ENCODE measurements at regions not wholly inside any gene's neighbourhood (a gene's known extent, or its start where the extent isn't known, plus 50 kb on each side); places are given as distances from the start of the nearest gene placed in this dataset.

DNA sequence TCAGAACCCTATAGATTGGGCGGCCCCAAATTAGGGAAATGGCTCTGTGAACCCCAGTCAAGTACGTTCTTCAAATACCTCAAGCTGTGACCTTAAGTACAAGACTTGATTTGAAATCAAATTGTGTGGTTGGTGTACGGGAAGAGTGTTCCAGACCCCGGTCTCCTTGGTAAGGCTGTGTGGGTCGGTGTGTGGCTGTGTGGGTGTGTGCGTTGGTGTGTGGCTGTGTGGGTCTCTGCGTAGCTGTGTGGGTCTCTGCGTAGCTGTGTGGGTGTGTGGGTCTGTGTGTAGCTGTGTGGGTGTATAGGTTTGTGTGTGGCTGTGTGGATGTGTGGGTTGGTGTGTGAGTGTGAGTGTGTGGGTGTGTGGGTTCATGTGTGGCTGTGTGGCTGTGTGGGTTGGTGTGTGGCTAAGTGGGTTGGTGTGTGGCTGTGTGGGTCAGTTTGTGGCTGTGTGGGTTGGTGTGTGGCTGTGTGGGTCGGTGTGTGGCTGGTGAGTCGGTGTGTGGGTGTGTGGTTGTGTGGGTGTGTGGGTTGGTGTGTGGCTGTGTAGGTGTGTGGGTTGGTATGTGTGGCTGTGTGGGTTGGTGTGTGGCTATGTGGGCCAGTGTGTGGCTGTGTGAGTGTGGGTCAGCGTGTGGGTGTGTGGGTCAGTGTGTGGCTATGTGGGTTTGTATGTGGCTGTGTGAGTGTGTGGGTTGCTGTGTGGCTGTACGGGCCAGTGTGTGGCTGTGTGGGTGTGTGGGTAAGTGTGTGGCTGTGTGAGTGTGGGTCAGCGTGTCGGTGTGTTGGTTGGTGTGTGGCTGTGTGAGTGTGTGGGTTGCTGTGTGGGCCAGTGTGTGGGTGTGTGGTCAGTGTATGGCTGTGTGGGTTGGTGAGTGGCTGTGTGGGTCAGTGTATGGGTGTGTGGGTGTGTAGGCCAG is 238.7 kb upstream of the ZFHX3 start:
- Mint-ChIP-seq H3K4me1 (no peaks in the 10 kb centered on the region), H3K27me3 (no peaks in the 10 kb centered on the region), H3K9me3 (no peaks in the 10 kb centered on the region), H3K4me3 (no peak overlapping the region), H3K27ac (no peak overlapping the region), H3K36me3 (no peaks in the 10 kb centered on the region)
- DNase-seq, result no peak
- POLR2A ChIA-PET, result no interaction called here
- no peak for ATAC-seq (ENCODE audit: low read depth)

DNA sequence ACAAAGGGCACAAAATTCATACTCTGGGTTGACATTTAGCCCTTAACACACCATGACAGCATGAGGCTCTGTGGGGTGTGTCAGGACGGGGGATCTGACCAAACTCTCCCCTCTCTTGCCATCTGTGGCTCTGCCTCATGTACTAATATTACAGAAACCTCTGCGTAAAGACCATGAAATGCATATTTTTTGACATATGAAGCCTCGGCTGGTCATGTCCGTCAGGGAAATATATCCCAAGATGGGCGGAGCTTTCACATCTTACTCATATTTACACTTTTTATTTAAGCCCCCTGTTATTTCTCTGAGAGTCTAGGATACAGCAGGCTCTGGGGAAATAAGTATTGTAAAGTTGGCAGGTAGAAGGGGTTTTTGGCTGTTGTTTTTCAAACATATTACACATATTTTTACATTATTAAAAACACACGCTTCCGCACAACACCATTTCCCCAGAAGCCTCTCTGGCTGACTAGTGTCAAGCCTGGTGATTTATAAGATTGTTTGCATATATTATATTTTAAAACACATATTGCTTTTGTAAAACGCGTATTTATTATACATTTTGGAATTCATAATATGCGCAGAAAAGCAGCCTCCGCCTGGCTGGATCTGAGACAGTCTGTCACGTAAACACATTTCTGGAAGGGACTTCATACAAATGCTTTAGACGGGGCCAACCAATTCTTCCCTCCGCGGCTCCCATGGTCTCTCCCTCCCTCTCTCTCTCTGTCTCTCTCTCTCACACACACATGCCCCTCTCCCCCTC is 237.7 kb upstream of the ZFHX3 start:
- Mint-ChIP-seq H3K27ac (no peak overlapping the region), H3K36me3 (no peaks in the 10 kb centered on the region), H3K4me1 (no peaks in the 10 kb centered on the region), H3K27me3 (no peaks in the 10 kb centered on the region), H3K9me3 (no peaks in the 10 kb centered on the region), H3K4me3 (no peak overlapping the region)
- ATAC-seq (ENCODE audit: low read depth) (no peak), DNase-seq (no peak)
- POLR2A ChIA-PET, result no interaction called here

GRCh38 chr16:73280388-73280787 is 232.5 kb upstream of the ZFHX3 start:
- Mint-ChIP-seq H3K27me3 (no peaks in the 10 kb centered on the region), H3K4me1 (no peaks in the 10 kb centered on the region)

DNA sequence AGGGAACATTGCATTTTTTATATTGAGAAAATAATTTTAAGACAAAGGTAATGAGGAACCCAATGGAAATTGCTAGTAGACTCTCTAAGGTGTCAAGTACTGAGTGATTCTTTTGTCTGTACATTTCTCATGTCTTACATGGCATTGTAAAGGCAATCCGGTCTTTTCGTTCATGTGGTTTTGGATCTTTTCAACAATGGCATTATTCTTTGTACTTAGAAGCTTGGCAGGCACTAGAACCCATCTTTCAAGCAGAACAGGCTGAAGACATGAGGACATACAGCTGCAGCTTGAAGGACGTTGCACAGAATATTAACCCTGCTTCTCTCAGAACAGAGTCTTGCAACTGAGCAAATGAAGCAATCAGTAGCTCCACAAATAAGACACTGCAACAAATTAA is 231.5 kb upstream of the ZFHX3 start:
- no peak overlapping the region for H3K27ac Mint-ChIP-seq
- no peaks in the 10 kb centered on the region for H3K36me3 Mint-ChIP-seq
- H3K27me3 Mint-ChIP-seq, result no peaks in the 10 kb centered on the region
- H3K4me3 Mint-ChIP-seq, result no peak overlapping the region
- ATAC-seq (ENCODE audit: low read depth) (no peak), DNase-seq (no peak)
- POLR2A ChIA-PET, result no interaction called here
- peaks cover 1% of the 10 kb centered on the region for H3K9me3 Mint-ChIP-seq
- no peaks in the 10 kb centered on the region for H3K4me1 Mint-ChIP-seq

More at GRCh38 chr16:73280388-73280787, 232.5 kb upstream of the ZFHX3 start:
- POLR2A ChIA-PET, result no interaction called here
- ATAC-seq (ENCODE audit: low read depth), result no peak
- Mint-ChIP-seq H3K36me3 (no peaks in the 10 kb centered on the region), H3K9me3 (peaks cover 1% of the 10 kb centered on the region), H3K4me3 (no peak overlapping the region), H3K27ac (no peak overlapping the region)
- DNase-seq, result no peak

- no peak overlapping the region for H3K4me3 Mint-ChIP-seq
- no peak overlapping the region for H3K27ac Mint-ChIP-seq
- POLR2A ChIA-PET, result no interaction called here
- no peaks in the 10 kb centered on the region for H3K4me1 Mint-ChIP-seq
- no peak for DNase-seq
- H3K9me3 Mint-ChIP-seq, result peaks cover 1% of the 10 kb centered on the region
- ATAC-seq (ENCODE audit: low read depth), result no peak
- H3K27me3 Mint-ChIP-seq, result no peaks in the 10 kb centered on the region
- no peaks in the 10 kb centered on the region for H3K36me3 Mint-ChIP-seq
These were observed 229.1 kb upstream of the ZFHX3 start for GRCh38 chr16:73277071-73277470.

DNA sequence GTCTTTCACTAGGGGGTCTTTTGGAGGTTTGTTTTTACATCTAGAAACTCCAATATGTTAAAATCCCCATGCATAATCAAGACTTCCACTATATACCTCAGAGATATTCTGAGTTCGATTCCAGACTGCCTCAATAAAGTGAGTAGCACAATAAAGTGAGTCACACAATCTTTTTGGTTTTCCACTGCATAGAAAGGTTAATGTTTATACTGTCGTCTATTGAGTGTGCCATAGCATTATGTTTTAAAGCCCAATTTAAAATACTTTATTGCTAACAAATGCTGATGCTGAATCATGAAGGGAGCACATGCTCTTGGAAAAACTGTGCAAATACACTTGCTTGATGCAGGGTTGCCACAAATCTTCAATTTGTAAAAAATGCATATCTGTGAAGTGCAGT is 227.5 kb upstream of the ZFHX3 start:
- DNase-seq (no peak), ATAC-seq (ENCODE audit: low read depth) (no peak)
- Mint-ChIP-seq H3K36me3 (no peaks in the 10 kb centered on the region), H3K4me1 (no peaks in the 10 kb centered on the region), H3K9me3 (peaks cover 1% of the 10 kb centered on the region), H3K27me3 (no peaks in the 10 kb centered on the region), H3K27ac (no peak overlapping the region), H3K4me3 (no peak overlapping the region)
- POLR2A ChIA-PET, result no interaction called here

DNA sequence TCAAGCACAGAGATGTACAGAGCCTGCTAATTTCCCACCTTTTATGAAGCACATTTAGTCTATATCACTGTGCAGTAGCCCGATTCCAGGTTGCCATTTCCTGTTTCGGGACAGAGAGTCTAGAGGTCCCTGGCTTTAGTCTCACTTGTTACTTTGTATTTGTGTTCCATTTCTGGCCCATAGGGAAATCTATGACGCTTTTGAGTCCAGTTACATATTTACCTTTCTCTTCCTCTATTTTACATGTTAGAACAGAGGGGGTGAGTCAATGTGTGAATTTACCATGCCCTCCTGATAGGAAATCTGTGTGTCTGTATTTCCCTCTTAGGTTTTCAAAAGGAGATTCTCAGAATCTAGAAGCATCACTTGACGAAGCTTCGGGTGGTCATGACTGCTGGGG is 227.1 kb upstream of the ZFHX3 start:
- POLR2A ChIA-PET, result no interaction called here
- H3K27me3 Mint-ChIP-seq, result no peaks in the 10 kb centered on the region
- H3K36me3 Mint-ChIP-seq, result no peaks in the 10 kb centered on the region
- H3K9me3 Mint-ChIP-seq, result peaks cover 1% of the 10 kb centered on the region
- H3K4me1 Mint-ChIP-seq, result no peaks in the 10 kb centered on the region
- H3K27ac Mint-ChIP-seq, result no peak overlapping the region
- no peak overlapping the region for H3K4me3 Mint-ChIP-seq
- ATAC-seq (ENCODE audit: low read depth) (no peak), DNase-seq (no peak)

DNA sequence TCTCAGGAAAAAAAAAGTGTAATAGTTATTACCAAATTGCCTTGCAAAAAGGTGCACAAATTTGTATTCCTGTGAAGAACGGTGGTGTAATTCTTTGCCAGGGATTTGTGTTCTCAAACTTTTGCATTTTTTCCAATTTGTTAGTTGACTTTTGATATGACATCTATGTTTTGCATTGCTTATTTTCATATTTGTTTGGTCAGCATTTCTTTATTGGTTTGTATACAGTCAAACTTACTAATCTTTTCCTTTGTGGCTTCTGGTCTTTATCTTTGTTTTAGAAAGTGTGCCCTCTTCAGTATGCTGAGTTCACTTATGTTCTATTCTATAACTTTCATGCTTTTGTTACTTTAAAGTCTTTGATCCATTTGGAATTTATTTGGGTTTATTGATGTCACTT is 226.2 kb upstream of the ZFHX3 start:
- POLR2A ChIA-PET, result no interaction called here
- ATAC-seq (ENCODE audit: low read depth) (no peak), DNase-seq (no peak)
- Mint-ChIP-seq H3K9me3 (peaks cover 1% of the 10 kb centered on the region), H3K4me1 (no peaks in the 10 kb centered on the region), H3K27ac (no peak overlapping the region), H3K27me3 (no peaks in the 10 kb centered on the region), H3K36me3 (no peaks in the 10 kb centered on the region), H3K4me3 (no peak overlapping the region)

DNA sequence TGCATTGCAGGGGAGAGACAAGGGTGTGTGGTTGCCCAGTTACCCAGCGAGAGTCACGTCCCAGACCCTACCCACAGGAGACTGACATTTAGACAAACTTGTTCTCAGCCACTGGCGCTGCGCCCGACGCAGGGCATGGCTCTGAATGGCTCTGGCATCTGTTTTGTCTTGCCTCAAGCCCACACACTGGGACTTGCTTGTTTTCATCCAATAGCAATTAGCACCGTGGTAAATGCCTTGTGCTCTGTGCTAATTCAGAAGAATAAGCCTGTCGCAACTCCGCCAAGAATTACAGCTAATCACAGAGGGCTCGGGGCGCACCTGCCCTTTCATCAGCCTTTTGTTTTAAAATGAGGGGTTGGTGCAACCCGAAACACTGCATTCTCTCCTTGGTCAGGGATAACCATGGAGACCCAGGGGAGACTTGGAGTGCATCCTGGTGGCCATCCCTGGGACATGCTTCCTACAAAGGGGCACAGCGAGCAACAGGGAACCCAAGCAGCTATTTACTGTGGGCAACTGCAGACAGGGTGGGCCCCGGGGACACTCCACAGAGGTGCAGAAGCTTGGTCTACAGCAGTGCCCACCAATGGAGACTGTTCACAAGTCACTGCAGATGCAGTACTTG is 220.6 kb upstream of the ZFHX3 start:
- Mint-ChIP-seq H3K27ac (no peak overlapping the region), H3K9me3 (peaks cover 2% of the 10 kb centered on the region), H3K4me3 (no peak overlapping the region), H3K27me3 (no peaks in the 10 kb centered on the region), H3K36me3 (no peaks in the 10 kb centered on the region), H3K4me1 (no peaks in the 10 kb centered on the region)
- POLR2A ChIA-PET, result no interaction called here
- ATAC-seq (ENCODE audit: low read depth), result no peak
- no peak for DNase-seq

DNA sequence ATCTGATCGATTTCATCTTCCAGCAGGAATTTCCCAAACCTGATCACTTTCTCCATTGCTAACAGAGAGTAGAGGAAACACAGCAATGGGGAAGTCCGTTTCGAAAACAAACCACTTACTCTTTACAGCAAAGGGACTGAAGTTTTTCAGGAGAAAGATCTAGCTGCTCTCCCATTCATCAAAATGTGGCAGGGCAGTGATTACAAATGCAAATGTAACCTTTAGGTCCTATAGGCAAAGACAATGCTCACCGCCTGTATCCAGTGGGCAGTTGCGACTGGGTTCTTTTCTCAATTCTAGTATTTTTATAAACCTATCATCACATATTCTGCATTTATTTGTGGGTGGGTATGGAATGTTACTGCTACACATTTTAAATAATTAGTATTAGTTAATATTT is 218.0 kb upstream of the ZFHX3 start:
- Mint-ChIP-seq H3K36me3 (no peaks in the 10 kb centered on the region), H3K4me3 (no peak overlapping the region), H3K9me3 (peaks cover 2% of the 10 kb centered on the region), H3K4me1 (no peaks in the 10 kb centered on the region), H3K27ac (no peak overlapping the region), H3K27me3 (no peaks in the 10 kb centered on the region)
- DNase-seq (no peak), ATAC-seq (ENCODE audit: low read depth) (no peak)
- POLR2A ChIA-PET, result no interaction called here

- POLR2A ChIA-PET, result no interaction called here
- Mint-ChIP-seq H3K27me3 (no peaks in the 10 kb centered on the region), H3K36me3 (no peaks in the 10 kb centered on the region), H3K9me3 (peaks cover 2% of the 10 kb centered on the region), H3K4me3 (no peak overlapping the region), H3K4me1 (no peaks in the 10 kb centered on the region), H3K27ac (no peak overlapping the region)
- ATAC-seq (ENCODE audit: low read depth) (no peak), DNase-seq (no peak)
These were observed 217.4 kb upstream of the ZFHX3 start for GRCh38 chr16:73265124-73265837.

DNA sequence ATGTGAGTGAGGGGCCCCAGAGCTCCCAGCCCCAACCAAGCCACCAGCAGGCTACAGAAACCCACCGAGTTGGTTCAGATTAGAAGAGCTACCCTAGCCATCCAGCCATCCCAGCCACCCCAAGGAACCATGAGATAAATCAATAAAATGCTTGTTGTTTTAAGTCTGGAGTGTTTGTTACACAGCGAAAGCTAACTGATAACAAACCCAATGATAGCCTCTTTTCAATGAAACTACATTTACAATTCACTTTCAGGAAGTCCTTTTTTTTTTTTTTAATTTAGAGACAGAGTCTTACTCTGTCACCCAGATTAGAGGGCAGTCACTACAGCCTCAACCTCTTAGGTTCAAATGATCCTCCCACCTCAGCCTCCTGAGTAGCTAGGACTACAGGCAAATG is 215.0 kb upstream of the ZFHX3 start:
- no peak overlapping the region for H3K4me3 Mint-ChIP-seq
- H3K27me3 Mint-ChIP-seq, result no peaks in the 10 kb centered on the region
- no peaks in the 10 kb centered on the region for H3K36me3 Mint-ChIP-seq
- POLR2A ChIA-PET, result no interaction called here
- peaks cover 2% of the 10 kb centered on the region for H3K9me3 Mint-ChIP-seq
- H3K4me1 Mint-ChIP-seq, result no peaks in the 10 kb centered on the region
- ATAC-seq (ENCODE audit: low read depth), result no peak
- H3K27ac Mint-ChIP-seq, result no peak overlapping the region
- no peak for DNase-seq

- POLR2A ChIA-PET, result no interaction called here
- Mint-ChIP-seq H3K27ac (no peak overlapping the region), H3K4me3 (no peak overlapping the region), H3K36me3 (no peaks in the 10 kb centered on the region), H3K27me3 (no peaks in the 10 kb centered on the region), H3K9me3 (no peaks in the 10 kb centered on the region), H3K4me1 (no peaks in the 10 kb centered on the region)
- ATAC-seq (ENCODE audit: low read depth) (no peak), DNase-seq (no peak)
These were observed 207.1 kb upstream of the ZFHX3 start for GRCh38 chr16:73255031-73255430.

All from activated naive CD8-positive, alpha-beta T cell treated with anti-CD3 and anti-CD28 coated beads, Interleukin-2, amount 10 ng/mL, durations not matched to agents 7 days and 5 days (primary cell).